Left colon (tissue), 2 donors: ENCODE measurements at regions not wholly inside any gene's neighbourhood (a gene's known extent, or its start where the extent isn't known, plus 50 kb on each side); places are given as distances from the start of the nearest gene placed in this dataset.
"Not testable (repeated sequence)": the region's sequence is repeated elsewhere in the genome, so short reads cannot be mapped to it uniquely, and the experiment has no call there.

Experiments
- ATAC-seq: fragments of 200-7000 bp; cut with Tn5 transposase; one replicate; pipeline ENCODE4 v1.9.1; 2020; ENCODE audit warnings: mild to moderate bottlenecking, moderate library complexity
- DNase-seq, 2 donors: peaks; one replicate each; pipeline ENCODE4 v3.0.0-alpha.2; 2020
- intact Hi-C, 2 donors: fragments of 100-400 bp; cut with DNase I in 1 of 2; cut with micrococcal nuclease in 1 of 2; formaldehyde crosslinking; loops; one replicate each; pipeline versions ENCODE4 v1.11.2 to v1.14.0; 2022; cut with DNase I, micrococcal nuclease
- donor health status: DM: no; HTN: no; CAD: no.
- donor health status: DM: yes; HTN: yes; CAD: no.

- ATAC-seq = no peak
- DNase-seq = no peak
- intact Hi-C loops = no loop called here
Measured at GRCh38 chr4:181849472-181849871, 393.7 kb upstream of the TENM3 start.

GRCh38 chr4:181853881-181854511 lies 389.2 kb upstream of the TENM3 start:
- ATAC-seq (no peak), DNase-seq (no peak)
- intact Hi-C loops = no loop called here

GRCh38 chr4:181855307-181855706 lies 387.9 kb upstream of the TENM3 start:
- DNase-seq (no peak), ATAC-seq (no peak)
- intact Hi-C loops = no loop called here

- ATAC-seq, DNase-seq, intact Hi-C loops: not testable (repeated sequence)
Measured at GRCh38 chr4:181857471-181857870, 385.7 kb upstream of the TENM3 start.

GRCh38 chr4:181858741-181859140 lies 384.5 kb upstream of the TENM3 start:
- intact Hi-C loops = no loop called here
- ATAC-seq = no peak
- no peak for DNase-seq

- ATAC-seq (no peak), DNase-seq (no peak)
- intact Hi-C loops = no loop called here
Measured at GRCh38 chr4:181859439-181859838, 383.8 kb upstream of the TENM3 start.

GRCh38 chr4:181860157-181860556 lies 383.0 kb upstream of the TENM3 start:
- no peak for ATAC-seq
- no peak for DNase-seq
- intact Hi-C loops = no loop called here

GRCh38 chr4:181860668-181861067 lies 382.5 kb upstream of the TENM3 start:
- DNase-seq (no peak), ATAC-seq (no peak)
- intact Hi-C loops = no loop called here

GRCh38 chr4:181863856-181864255 lies 379.3 kb upstream of the TENM3 start:
- intact Hi-C loops = no loop called here
- no peak for ATAC-seq
- no peak for DNase-seq

GRCh38 chr4:181870326-181870725 lies 372.9 kb upstream of the TENM3 start:
- intact Hi-C loops = no loop called here
- ATAC-seq = no peak

GRCh38 chr4:181874602-181875001 lies 368.6 kb upstream of the TENM3 start:
- intact Hi-C loops = no loop called here
- DNase-seq = no peak
- ATAC-seq = no peak

More at GRCh38 chr4:181870326-181870725, 372.9 kb upstream of the TENM3 start:
- no peak for DNase-seq

- intact Hi-C loops = no loop called here
- DNase-seq (no peak), ATAC-seq (no peak)
Measured at GRCh38 chr4:181877329-181877848, 365.8 kb upstream of the TENM3 start.

- no peak for ATAC-seq
- no peak for DNase-seq
- intact Hi-C loops = no loop called here
Measured at GRCh38 chr4:181890031-181890430, 353.2 kb upstream of the TENM3 start.

GRCh38 chr4:181890911-181891310 lies 352.3 kb upstream of the TENM3 start:
- ATAC-seq (no peak), DNase-seq (no peak)
- intact Hi-C loops = no loop called here

GRCh38 chr4:181896614-181897013 lies 346.6 kb upstream of the TENM3 start:
- ATAC-seq = no peak
- intact Hi-C loops = no loop called here
- DNase-seq = no peak

GRCh38 chr4:181897935-181898334 lies 345.3 kb upstream of the TENM3 start:
- ATAC-seq = no peak
- intact Hi-C loops = no loop called here
- no peak for DNase-seq

- intact Hi-C loops, DNase-seq, ATAC-seq: not testable (repeated sequence)
Measured at GRCh38 chr4:181902404-181902803, 340.8 kb upstream of the TENM3 start.

- intact Hi-C loops = no loop called here
- DNase-seq (no peak), ATAC-seq (no peak)
Measured at GRCh38 chr4:181905708-181906107, 337.5 kb upstream of the TENM3 start.

- DNase-seq (no peak), ATAC-seq (no peak)
- intact Hi-C loops = no loop called here
Measured at GRCh38 chr4:181908168-181908567, 335.0 kb upstream of the TENM3 start.

GRCh38 chr4:181909368-181909767 lies 333.8 kb upstream of the TENM3 start:
- ATAC-seq (no peak), DNase-seq (no peak)
- intact Hi-C loops = no loop called here

GRCh38 chr4:181911420-181911819 lies 331.8 kb upstream of the TENM3 start:
- ATAC-seq (no peak), DNase-seq (no peak)
- intact Hi-C loops = no loop called here
